ENCODE measurements at regions not wholly inside any gene's neighbourhood (a gene's known extent, or its start where the extent isn't known, plus 50 kb on each side); places are given as distances from the start of the nearest gene placed in this dataset.

DNA sequence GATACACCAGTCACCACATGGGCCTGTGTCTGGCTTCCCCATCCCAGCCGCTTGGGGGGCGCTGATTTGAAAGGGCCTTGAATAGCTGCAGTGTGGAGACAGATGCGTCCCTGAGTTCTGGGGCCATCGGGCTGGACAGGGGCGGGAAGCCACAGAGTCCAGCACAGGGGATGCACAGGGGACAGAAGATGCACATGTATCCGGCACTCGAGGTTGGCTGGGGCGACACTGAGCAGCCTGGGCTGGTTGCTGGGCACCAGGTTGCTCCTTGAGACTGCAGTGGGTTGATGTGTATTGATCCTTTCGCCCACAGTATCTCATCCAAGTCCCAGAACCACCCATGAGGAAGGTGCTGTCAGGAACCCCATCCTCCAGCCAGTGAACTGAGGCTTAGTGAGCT is 99.3 kb upstream of the SYT13 start:
- no peak overlapping the region for H3K4me3 ChIP-seq (ENCODE audit: low read length)
- TF ChIP-seq, protein P1, sequence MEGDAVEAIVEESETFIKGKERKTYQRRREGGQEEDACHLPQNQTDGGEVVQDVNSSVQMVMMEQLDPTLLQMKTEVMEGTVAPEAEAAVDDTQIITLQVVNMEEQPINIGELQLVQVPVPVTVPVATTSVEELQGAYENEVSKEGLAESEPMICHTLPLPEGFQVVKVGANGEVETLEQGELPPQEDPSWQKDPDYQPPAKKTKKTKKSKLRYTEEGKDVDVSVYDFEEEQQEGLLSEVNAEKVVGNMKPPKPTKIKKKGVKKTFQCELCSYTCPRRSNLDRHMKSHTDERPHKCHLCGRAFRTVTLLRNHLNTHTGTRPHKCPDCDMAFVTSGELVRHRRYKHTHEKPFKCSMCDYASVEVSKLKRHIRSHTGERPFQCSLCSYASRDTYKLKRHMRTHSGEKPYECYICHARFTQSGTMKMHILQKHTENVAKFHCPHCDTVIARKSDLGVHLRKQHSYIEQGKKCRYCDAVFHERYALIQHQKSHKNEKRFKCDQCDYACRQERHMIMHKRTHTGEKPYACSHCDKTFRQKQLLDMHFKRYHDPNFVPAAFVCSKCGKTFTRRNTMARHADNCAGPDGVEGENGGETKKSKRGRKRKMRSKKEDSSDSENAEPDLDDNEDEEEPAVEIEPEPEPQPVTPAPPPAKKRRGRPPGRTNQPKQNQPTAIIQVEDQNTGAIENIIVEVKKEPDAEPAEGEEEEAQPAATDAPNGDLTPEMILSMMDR (conservative IDR thresholded peaks at IDR 0.05; ENCODE audit: low read depth, low read length), result no peak
- no peak for DNase-seq (ENCODE audit: low read depth)

DNA sequence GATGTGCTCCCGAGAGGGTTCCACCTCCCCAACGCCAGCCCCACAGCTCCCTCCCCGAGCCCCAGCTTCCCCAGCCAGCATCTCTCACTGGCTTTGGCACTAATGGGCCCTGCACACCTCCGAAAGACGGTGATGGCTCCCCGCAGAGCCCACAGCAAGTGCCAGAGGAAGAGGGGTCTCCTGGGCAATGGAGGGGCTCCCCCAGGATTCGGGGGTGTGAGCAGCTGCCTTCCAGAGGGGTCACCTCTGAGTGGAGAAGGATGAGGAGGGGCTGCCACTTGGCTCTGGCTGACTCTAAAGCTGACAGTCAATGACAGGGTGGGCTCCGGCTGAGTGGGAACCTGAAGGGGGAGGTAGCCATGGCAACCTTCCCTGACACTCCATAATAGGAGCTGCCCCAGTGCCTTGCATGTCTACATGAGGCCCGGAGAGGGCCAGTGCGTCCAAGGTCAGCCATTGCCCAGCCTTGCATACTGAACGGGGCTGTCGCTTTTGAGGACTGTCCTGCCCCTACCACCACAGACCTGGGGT is 98.6 kb upstream of the SYT13 start:
- no peak overlapping the region for H3K4me3 ChIP-seq (ENCODE audit: low read length)
- TF ChIP-seq, protein P1 (conservative IDR thresholded peaks at IDR 0.05; ENCODE audit: low read depth, low read length), result no peak
- no peak for DNase-seq (ENCODE audit: low read depth)

DNA sequence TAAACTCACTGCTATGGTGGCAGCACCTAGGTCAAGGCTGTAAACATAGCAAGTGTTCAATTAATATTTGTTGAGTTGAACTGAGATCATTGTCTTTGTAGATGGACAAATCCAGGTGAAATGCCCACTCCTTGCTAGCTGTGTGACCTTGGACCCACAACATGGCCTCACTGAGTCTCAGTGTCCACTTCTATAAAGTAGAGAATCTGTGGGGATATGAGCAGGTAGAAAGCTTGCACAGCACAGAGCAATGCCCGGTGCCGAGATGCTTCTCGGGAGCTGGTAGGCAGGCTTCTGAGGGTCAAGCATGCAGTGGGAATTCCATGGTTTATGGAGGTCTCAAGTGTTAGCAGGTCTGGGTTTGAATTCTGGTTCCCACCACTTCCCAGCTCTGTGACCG is 97.9 kb upstream of the SYT13 start:
- TF ChIP-seq, protein P1 (conservative IDR thresholded peaks at IDR 0.05; ENCODE audit: low read depth, low read length), result no peak
- H3K4me3 ChIP-seq (ENCODE audit: low read length), result no peak overlapping the region
- DNase-seq (ENCODE audit: low read depth), result no peak

DNA sequence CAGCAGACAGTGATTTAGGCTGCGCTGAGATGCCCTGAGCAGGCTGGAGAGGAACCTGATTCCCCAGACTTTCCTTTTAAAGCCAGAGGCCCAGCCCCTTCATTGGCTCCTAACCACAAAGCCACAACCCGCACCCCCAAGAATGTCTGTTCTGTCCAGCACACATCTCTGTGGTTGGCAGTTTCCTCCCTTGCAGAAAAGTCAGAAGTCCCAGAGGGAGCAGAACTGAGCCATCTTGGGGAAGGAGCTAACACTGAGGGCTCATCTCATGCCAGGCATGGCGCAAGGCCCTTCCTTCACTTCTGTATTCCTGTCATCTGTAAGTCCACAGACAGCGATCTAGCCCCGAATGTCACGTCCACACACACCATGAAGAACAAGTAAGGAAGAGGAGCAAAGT is 97.1 kb upstream of the SYT13 start:
- TF ChIP-seq, protein P1 (conservative IDR thresholded peaks at IDR 0.05; ENCODE audit: low read depth, low read length), result no peak
- DNase-seq (ENCODE audit: low read depth), result no peak
- H3K4me3 ChIP-seq (ENCODE audit: low read length), result no peak overlapping the region

DNA sequence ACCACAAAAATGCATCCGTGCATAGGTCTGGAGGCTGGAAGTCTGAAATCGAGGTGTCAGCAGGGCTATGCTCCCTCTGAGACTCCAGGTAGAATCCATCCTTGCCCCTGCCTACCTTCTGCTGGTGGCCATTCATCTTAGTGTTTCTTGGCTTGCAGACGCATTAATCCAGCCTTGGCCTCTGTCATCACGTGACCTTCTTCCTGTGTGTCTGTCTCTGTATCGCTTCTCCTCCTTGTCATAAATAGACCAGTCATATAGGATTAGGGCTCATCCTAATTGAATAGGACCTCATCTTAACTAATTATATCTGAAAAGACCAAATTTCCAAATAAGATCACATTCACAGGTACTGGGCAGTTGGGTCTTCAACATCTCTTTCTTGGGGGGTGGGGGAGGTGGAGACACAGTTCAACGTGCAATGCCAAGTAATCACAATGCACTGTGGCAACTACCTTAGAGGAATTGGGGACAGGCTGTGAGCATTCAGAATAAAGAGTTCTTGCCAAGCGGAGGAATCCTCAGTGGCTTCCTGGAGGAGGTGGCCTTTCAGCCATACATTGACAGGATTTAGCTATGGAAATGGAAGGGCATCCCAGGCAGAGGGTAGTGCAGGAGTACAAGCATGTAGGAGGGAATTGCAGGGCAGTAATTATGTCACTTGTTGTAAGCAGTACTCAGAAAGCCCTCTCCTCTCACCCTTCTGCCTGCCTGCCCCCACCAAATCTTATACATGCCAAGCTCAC is 96.2 kb upstream of the SYT13 start:
- no peak overlapping the region for H3K4me3 ChIP-seq (ENCODE audit: low read length)
- DNase-seq (ENCODE audit: low read depth), result no peak
- TF ChIP-seq, protein P1 (conservative IDR thresholded peaks at IDR 0.05; ENCODE audit: low read depth, low read length), result no peak

DNA sequence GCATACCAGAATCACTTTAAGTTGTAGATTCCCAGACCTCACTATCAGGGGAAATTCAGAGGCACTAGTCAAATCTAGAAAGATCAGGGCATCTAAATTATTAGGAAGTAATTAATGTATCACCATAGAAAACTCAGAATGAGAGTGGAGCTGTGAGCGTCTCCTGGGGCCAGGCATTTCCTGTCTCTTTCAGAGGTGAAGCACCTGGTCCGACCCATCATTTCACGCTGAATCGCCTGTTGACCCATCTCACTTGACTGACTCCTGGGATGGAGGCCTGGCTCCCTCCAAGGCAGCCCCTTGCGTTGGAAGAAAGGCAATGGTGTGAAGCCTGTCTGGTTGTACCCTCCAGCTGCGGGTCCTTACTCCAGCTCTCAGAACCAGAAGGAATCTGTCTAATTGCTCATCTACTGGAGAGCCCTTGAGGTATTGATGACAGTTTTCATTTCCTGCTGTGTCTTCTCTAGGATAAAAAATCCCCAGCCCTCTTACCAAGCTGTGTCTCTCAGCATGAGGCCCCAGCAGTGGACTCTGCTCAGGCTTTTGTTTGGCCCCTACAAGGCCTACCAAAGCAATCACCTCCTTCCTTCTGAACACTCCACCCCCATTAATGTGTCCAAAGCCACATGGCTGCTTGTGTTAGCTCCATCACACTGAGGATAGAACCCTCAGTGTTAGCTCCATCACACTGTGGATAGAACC is 93.2 kb upstream of the SYT13 start:
- DNase-seq (ENCODE audit: low read depth), result no peak
- TF ChIP-seq, protein P1 (conservative IDR thresholded peaks at IDR 0.05; ENCODE audit: low read depth, low read length), result no peak
- H3K4me3 ChIP-seq (ENCODE audit: low read length), result no peak overlapping the region

All from retinal pigment epithelial cell (primary cell).